Frontal cortex (tissue), 3 donors: ENCODE measurements at regions not wholly inside any gene's neighbourhood (a gene's known extent, or its start where the extent isn't known, plus 50 kb on each side); places are given as distances from the start of the nearest gene placed in this dataset.

ENCODE experiments used
- DNase-seq, 2 donors: peaks; one replicate each; pipeline ENCODE4 v3.0.0; 2012; ENCODE audit warnings: low spot score in 2 of 2
- FAIRE-seq: peaks from 2 replicates; lab custom pipeline; 2012; peaks lifted over from hg19 to GRCh38; lab: Jason Lieb, UNC
- donor health status: control.
- donor health status: control.
- donor health status: control.

GRCh38 chr2:204213588-204213987 lies 277.0 kb downstream of the ICOS start:
- FAIRE-seq (no peak), DNase-seq (no peak)

- no peak for DNase-seq
- no peak for FAIRE-seq
Measured at GRCh38 chr2:204218040-204218439, 281.5 kb downstream of the ICOS start.

- FAIRE-seq (no peak), DNase-seq (no peak)
Measured at GRCh38 chr2:204219196-204219595, 282.6 kb downstream of the ICOS start.

GRCh38 chr2:204220896-204221295 lies 284.3 kb downstream of the ICOS start:
- DNase-seq, result no peak
- no peak for FAIRE-seq

GRCh38 chr2:204223046-204223445 lies 286.5 kb downstream of the ICOS start:
- FAIRE-seq (no peak), DNase-seq (no peak)

- DNase-seq (no peak), FAIRE-seq (no peak)
Measured at GRCh38 chr2:204223544-204223943, 287.0 kb downstream of the ICOS start.

GRCh38 chr2:204225671-204226073 lies 289.1 kb downstream of the ICOS start:
- FAIRE-seq, result no peak
- DNase-seq, result no peak

GRCh38 chr2:204226305-204226880 lies 289.8 kb downstream of the ICOS start:
- DNase-seq (no peak), FAIRE-seq (no peak)

GRCh38 chr2:204228169-204228886 lies 291.8 kb downstream of the ICOS start:
- DNase-seq (no peak), FAIRE-seq (no peak)

- FAIRE-seq (no peak), DNase-seq (no peak)
Measured at GRCh38 chr2:204234248-204234647, 297.7 kb downstream of the ICOS start.

GRCh38 chr2:204234879-204235278 lies 298.3 kb downstream of the ICOS start:
- FAIRE-seq, result no peak

GRCh38 chr2:204237416-204237815 lies 300.9 kb downstream of the ICOS start:
- FAIRE-seq, result no peak
- DNase-seq, result no peak

More at GRCh38 chr2:204234879-204235278, 298.3 kb downstream of the ICOS start:
- no peak for DNase-seq

- DNase-seq, result no peak
- FAIRE-seq, result no peak
Measured at GRCh38 chr2:204239411-204240165, 303.0 kb downstream of the ICOS start.

- no peak for DNase-seq
- FAIRE-seq, result no peak
Measured at GRCh38 chr2:204240961-204241360, 304.3 kb upstream of the PARD3B start.

- DNase-seq, result no peak
- no peak for FAIRE-seq
Measured at GRCh38 chr2:204249437-204249836, 295.8 kb upstream of the PARD3B start.

- no peak for DNase-seq
- FAIRE-seq, result no peak
Measured at GRCh38 chr2:204250692-204251091, 294.6 kb upstream of the PARD3B start.

GRCh38 chr2:204251158-204251997 lies 293.9 kb upstream of the PARD3B start:
- DNase-seq (no peak), FAIRE-seq (no peak)

GRCh38 chr2:204251998-204252376 lies 293.3 kb upstream of the PARD3B start:
- DNase-seq (no peak), FAIRE-seq (no peak)

GRCh38 chr2:204255071-204255470 lies 290.2 kb upstream of the PARD3B start:
- DNase-seq (no peak), FAIRE-seq (no peak)

GRCh38 chr2:204255526-204255925 lies 289.7 kb upstream of the PARD3B start:
- FAIRE-seq (no peak), DNase-seq (no peak)
